GM19035 (cell line): ENCODE measurements at regions not wholly inside any gene's neighbourhood (a gene's known extent, or its start where the extent isn't known, plus 50 kb on each side); places are given as distances from the start of the nearest gene placed in this dataset.
"Not testable (repeated sequence)": the region's sequence is repeated elsewhere in the genome, so short reads cannot be mapped to it uniquely, and the experiment has no call there.

Experiments used
- ATAC-seq: cut with Tn5 transposase; IDR thresholded peaks from one replicate; pipeline ENCODE4 v1.9.1; 2021; ENCODE audit not compliant: unreplicated experiment

- ATAC-seq: not testable (repeated sequence)
These were observed 203.5 kb downstream of the DLL1 start for GRCh38 chr6:170087421-170087780.

GRCh38 chr6:170086639-170087420 lies 204.0 kb downstream of the DLL1 start:
- ATAC-seq: no peak

GRCh38 chr6:170085475-170086401 lies 205.1 kb downstream of the DLL1 start:
- no peak for ATAC-seq

GRCh38 chr6:170084166-170084730 lies 206.6 kb downstream of the DLL1 start:
- ATAC-seq: no peak

- no peak for ATAC-seq
These were observed 207.4 kb downstream of the DLL1 start for GRCh38 chr6:170083236-170084051.

GRCh38 chr6:170082531-170083187 lies 208.2 kb downstream of the DLL1 start:
- ATAC-seq: no peak

GRCh38 chr6:170082067-170082466 lies 208.8 kb downstream of the DLL1 start:
- no peak for ATAC-seq

- no peak for ATAC-seq
These were observed 209.3 kb downstream of the DLL1 start for GRCh38 chr6:170081556-170081955.

GRCh38 chr6:170080828-170081371 lies 210.0 kb downstream of the DLL1 start:
- ATAC-seq: no peak

GRCh38 chr6:170080169-170080827 lies 210.6 kb downstream of the DLL1 start:
- ATAC-seq: no peak

- ATAC-seq: no peak
These were observed 214.3 kb downstream of the DLL1 start for GRCh38 chr6:170076466-170077165.

GRCh38 chr6:170075659-170076223 lies 215.1 kb downstream of the DLL1 start:
- ATAC-seq: no peak

- ATAC-seq: no peak
These were observed 216.0 kb downstream of the DLL1 start for GRCh38 chr6:170074907-170075306.

- ATAC-seq: no peak
These were observed 216.4 kb downstream of the DLL1 start for GRCh38 chr6:170074435-170074834.

GRCh38 chr6:170073846-170074245 lies 217.0 kb downstream of the DLL1 start:
- no peak for ATAC-seq

GRCh38 chr6:170072246-170072645 lies 218.6 kb downstream of the DLL1 start:
- ATAC-seq: no peak

GRCh38 chr6:170069611-170070010 lies 221.3 kb downstream of the DLL1 start:
- ATAC-seq: no peak

- ATAC-seq: no peak
These were observed 222.4 kb downstream of the DLL1 start for GRCh38 chr6:170068496-170068895.

- no peak for ATAC-seq
These were observed 222.9 kb downstream of the DLL1 start for GRCh38 chr6:170067923-170068360.
